Thyroid gland (tissue), 4 donors: ENCODE measurements at regions not wholly inside any gene's neighbourhood (a gene's known extent, or its start where the extent isn't known, plus 50 kb on each side); places are given as distances from the start of the nearest gene placed in this dataset.
"Not testable (repeated sequence)": the region's sequence is repeated elsewhere in the genome, so short reads cannot be mapped to it uniquely, and the experiment has no call there.

Source experiments
- DNase-seq, 2 donors: peaks; one replicate each; pipeline ENCODE4 v3.0.0-alpha.2; 2019
- H3K27ac ChIP-seq, 3 donors: fragments of 200-600 bp; sonication (generic); 1 replicate in 2 of 3; 2 replicates in 1 of 3; pipeline ENCODE4 v1.5.1; 2016 to 2019; ENCODE audit warnings: mild to moderate bottlenecking in 1 of 3, moderate library complexity in 1 of 3
- H3K27me3 ChIP-seq: fragments of 200-600 bp; sonication (generic); one replicate; pipeline ENCODE4 v1.5.1; 2019
- H3K36me3 ChIP-seq, 2 donors: fragments of 200-600 bp; sonication (generic); one replicate each; pipeline ENCODE4 v1.5.1; 2016 to 2019
- H3K4me1 ChIP-seq, 2 donors: fragments of 200-600 bp; sonication (generic); one replicate each; pipeline ENCODE4 v1.5.1; 2017 to 2019
- H3K4me3 ChIP-seq, 3 donors: fragments of 200-600 bp; sonication (generic); replicated peaks in 1 of 3; 1 replicate in 2 of 3; 2 replicates in 1 of 3; pipeline ENCODE4 v1.5.1; 2016; ENCODE audit warnings: mild to moderate bottlenecking in 1 of 3
- H3K9me3 ChIP-seq: fragments of 200-600 bp; sonication (generic); one replicate; pipeline ENCODE4 v1.5.1; 2017
- POLR2A ChIP-seq, 2 donors: fragments of 450-650 bp; IDR thresholded peaks; one replicate each; pipeline ENCODE4 v1.6.1; 2017; ENCODE audit warnings: antibody characterized with exemption in 2 of 2, mild to moderate bottlenecking in 2 of 2, moderate library complexity in 1 of 2
- WGBS, 2 donors: methylation state at CpG; one replicate each; pipeline ENCODE4 v1.1.5; 2017; 5-methylcytosine and 5-hydroxymethylcytosine counted together
- intact Hi-C: fragments of 100-400 bp; cut with DNase I; formaldehyde crosslinking; loops from one replicate; pipeline ENCODE4 v1.15.1; 2023
- TF ChIP-seq, protein P1 (sequence below), 6 experiments: fragments of 200-600 bp in 3 of 6; fragments of 450-650 bp in 3 of 6; sonication (generic) in 3 of 6; IDR thresholded peaks; one replicate each; pipeline ENCODE4 v1.5.1; 2016 to 2019; ENCODE audit warnings: antibody characterized with exemption in 6 of 6, mild to moderate bottlenecking in 2 of 6, inconsistent platforms in 1 of 6, moderate library complexity in 1 of 6

DNA sequence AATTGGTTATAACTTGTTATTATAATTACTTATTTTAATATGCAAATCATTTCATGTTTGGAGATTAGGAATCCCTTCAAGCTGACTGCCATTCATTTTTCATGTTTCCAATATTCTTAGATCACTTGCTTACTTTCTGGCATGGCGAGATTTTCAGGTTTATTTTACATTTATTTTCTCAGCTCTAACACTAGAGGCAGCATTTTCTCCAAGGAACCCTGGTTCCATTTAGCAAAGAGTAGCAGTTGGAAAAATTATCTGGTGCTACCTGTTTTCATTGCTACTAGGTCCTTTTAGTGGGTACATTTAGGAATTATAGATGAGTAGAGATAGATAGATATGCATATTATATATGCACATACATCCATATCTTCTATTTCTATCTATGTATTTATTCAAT, 90.9 kb upstream of the TRPC4 start:
- DNase-seq, result no peak
- WGBS, 2 donors, result 92 to 97% methylated on average over 1 of the region's 1 CpG
- no peak for TF ChIP-seq POLR2A (IDR thresholded peaks at IDR 0.05)
- Histone ChIP-seq H3K27me3 (no peaks in the 10 kb centered on the region), H3K36me3 (no peaks in the 10 kb centered on the region), H3K4me1 (no peaks in the 10 kb centered on the region), H3K27ac (no peak overlapping the region), H3K9me3 (no peaks in the 10 kb centered on the region), H3K4me3 (no peak overlapping the region)
- intact Hi-C loops, result no loop called here

DNA sequence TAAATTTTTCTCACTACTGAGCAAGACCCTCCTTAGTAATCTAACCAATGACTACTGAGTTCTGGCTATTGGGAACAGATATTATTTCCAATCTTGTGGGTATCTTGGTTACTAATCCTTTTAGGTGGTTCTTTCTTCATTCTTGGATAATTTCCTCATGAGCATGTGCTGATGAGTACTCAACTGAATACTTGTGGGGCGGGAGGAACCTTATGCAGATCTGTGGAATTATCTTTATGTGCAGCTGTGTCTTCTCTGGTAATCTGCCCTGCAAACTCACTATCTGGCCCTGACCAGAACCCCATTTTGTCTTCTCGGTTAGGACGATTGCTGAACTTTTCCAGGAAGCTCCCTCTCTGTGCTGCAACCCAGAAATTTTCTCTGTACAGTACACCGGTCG, 89.7 kb upstream of the TRPC4 start:
- H3K4me3 ChIP-seq, result no peak overlapping the region
- TF ChIP-seq, protein P1, sequence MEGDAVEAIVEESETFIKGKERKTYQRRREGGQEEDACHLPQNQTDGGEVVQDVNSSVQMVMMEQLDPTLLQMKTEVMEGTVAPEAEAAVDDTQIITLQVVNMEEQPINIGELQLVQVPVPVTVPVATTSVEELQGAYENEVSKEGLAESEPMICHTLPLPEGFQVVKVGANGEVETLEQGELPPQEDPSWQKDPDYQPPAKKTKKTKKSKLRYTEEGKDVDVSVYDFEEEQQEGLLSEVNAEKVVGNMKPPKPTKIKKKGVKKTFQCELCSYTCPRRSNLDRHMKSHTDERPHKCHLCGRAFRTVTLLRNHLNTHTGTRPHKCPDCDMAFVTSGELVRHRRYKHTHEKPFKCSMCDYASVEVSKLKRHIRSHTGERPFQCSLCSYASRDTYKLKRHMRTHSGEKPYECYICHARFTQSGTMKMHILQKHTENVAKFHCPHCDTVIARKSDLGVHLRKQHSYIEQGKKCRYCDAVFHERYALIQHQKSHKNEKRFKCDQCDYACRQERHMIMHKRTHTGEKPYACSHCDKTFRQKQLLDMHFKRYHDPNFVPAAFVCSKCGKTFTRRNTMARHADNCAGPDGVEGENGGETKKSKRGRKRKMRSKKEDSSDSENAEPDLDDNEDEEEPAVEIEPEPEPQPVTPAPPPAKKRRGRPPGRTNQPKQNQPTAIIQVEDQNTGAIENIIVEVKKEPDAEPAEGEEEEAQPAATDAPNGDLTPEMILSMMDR (IDR thresholded peaks at IDR 0.05), result no peak
- TF ChIP-seq POLR2A (IDR thresholded peaks at IDR 0.05), result no peak
- H3K27me3 ChIP-seq, result no peaks in the 10 kb centered on the region
- H3K9me3 ChIP-seq, result no peaks in the 10 kb centered on the region
- no peak overlapping the region for H3K27ac ChIP-seq
- 86 to 97% methylated on average over 5 of the region's 5 CpGs for WGBS, 2 donors
- intact Hi-C loops, result no loop called here
- H3K4me1 ChIP-seq, result no peaks in the 10 kb centered on the region
- no peaks in the 10 kb centered on the region for H3K36me3 ChIP-seq
- no peak for DNase-seq

DNA sequence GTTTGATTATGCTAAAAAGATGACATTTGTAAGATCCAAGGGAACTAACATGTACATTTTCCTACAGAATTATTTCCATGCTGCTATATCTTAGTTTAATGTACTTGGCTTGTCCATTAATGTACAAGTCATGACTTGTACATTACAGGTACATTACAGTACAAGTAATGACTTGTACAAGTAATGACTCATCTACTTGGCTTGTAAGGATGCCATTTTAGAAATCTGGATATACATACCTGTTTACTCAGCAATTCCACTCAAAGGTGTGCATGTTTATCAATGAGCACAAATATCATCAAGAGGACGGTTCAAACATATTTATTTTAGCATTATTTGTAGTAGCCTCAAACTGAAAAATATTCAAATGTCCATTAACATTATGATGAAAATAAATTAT, 87.0 kb upstream of the TRPC4 start:
- intact Hi-C loops, result no loop called here
- WGBS, 2 donors, result 89 to 95% methylated on average over 1 of the region's 1 CpG
- no peaks in the 10 kb centered on the region for H3K36me3 ChIP-seq
- no peaks in the 10 kb centered on the region for H3K4me1 ChIP-seq
- no peak overlapping the region for H3K4me3 ChIP-seq
- TF ChIP-seq, protein P1 (IDR thresholded peaks at IDR 0.05), result no peak
- TF ChIP-seq POLR2A (IDR thresholded peaks at IDR 0.05), result no peak
- no peak overlapping the region for H3K27ac ChIP-seq
- H3K27me3 ChIP-seq, result no peaks in the 10 kb centered on the region
- no peak for DNase-seq
- no peaks in the 10 kb centered on the region for H3K9me3 ChIP-seq

GRCh38 chr13:37954597-37954996, 85.0 kb upstream of the TRPC4 start:
- H3K4me1 ChIP-seq, H3K36me3 ChIP-seq, H3K4me3 ChIP-seq, intact Hi-C loops, H3K27me3 ChIP-seq, H3K27ac ChIP-seq, H3K9me3 ChIP-seq, DNase-seq: not testable (repeated sequence)
- 89 to 93% methylated on average over 9 of the region's 9 CpGs for WGBS, 2 donors

DNA sequence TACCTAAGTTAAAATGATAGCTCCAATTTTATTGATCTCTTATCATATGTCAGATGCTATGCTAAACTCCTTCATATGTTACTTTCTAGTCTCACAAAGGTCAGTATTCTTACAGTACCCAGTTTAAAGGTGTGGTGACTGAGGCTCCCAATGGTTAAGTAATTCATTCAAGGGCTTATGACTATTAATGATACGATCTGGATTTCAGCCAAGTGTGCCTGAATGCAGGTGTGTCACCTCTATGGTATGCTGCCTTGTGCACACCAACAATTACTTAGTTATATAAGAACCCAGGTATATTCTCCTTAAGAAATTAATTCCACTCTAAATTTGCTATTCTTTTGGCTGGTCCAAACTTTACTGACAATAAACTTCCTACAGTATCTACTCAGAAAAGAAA, 84.6 kb upstream of the TRPC4 start:
- TF ChIP-seq, protein P1 (IDR thresholded peaks at IDR 0.05), result no peak
- no peak for TF ChIP-seq POLR2A (IDR thresholded peaks at IDR 0.05)
- intact Hi-C loops, result no loop called here
- DNase-seq, result no peak
- Histone ChIP-seq H3K27me3 (no peaks in the 10 kb centered on the region), H3K4me1 (no peaks in the 10 kb centered on the region), H3K4me3 (no peak overlapping the region), H3K36me3 (no peaks in the 10 kb centered on the region), H3K9me3 (no peaks in the 10 kb centered on the region), H3K27ac (no peak overlapping the region)
- 66 to 75% methylated on average over 1 of the region's 1 CpG for WGBS, 2 donors

DNA sequence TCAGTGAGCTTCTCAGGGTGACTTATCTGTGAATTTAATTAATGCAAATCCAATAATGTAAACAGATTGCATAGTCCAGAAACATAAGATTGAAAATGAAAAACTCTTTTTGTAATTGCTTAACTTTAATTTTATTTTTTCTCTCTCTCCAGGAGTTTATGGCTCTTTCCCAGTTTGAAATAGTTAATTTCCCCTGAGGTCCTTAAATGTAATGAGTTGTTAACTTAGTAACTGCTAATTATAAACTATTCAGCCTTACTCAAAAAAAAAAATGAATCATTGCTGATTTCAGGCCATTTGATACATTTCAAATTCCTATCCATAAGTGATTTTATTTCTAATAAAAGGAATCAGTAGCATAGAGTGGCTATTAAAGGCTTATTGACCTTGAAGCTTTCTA, 84.1 kb upstream of the TRPC4 start:
- no peak overlapping the region for H3K27ac ChIP-seq
- no peaks in the 10 kb centered on the region for H3K4me1 ChIP-seq
- H3K36me3 ChIP-seq, result no peaks in the 10 kb centered on the region
- H3K27me3 ChIP-seq, result no peaks in the 10 kb centered on the region
- no peak overlapping the region for H3K4me3 ChIP-seq
- no peaks in the 10 kb centered on the region for H3K9me3 ChIP-seq
- DNase-seq, result no peak
- TF ChIP-seq, protein P1 (IDR thresholded peaks at IDR 0.05), result no peak
- no peak for TF ChIP-seq POLR2A (IDR thresholded peaks at IDR 0.05)
- intact Hi-C loops, result no loop called here
